Left ventricle myocardium inferior (tissue), 1 donor: ENCODE measurements at regions not wholly inside any gene's neighbourhood (a gene's known extent, or its start where the extent isn't known, plus 50 kb on each side); places are given as distances from the start of the nearest gene placed in this dataset.
"Not testable (repeated sequence)": the region's sequence is repeated elsewhere in the genome, so short reads cannot be mapped to it uniquely, and the experiment has no call there.

ENCODE experiments used
- DNase-seq: peaks from one replicate; pipeline ENCODE4 v3.0.0-alpha.2; 2020
- H3K27ac ChIP-seq: fragments of 200-600 bp; replicated peaks from 2 replicates; pipeline ENCODE4 v1.8.0; 2021
- H3K27me3 ChIP-seq: fragments of 200-600 bp; 2 replicates; pipeline ENCODE4 v1.8.0; 2021; ENCODE audit warnings: low read depth
- H3K36me3 ChIP-seq: fragments of 200-600 bp; 2 replicates; pipeline ENCODE4 v1.8.0; 2021
- H3K4me1 ChIP-seq: fragments of 200-600 bp; 2 replicates; pipeline ENCODE4 v1.8.0; 2021
- H3K4me3 ChIP-seq: fragments of 200-600 bp; 2 replicates; pipeline ENCODE4 v1.8.0; 2021; ENCODE audit warnings: mild to moderate bottlenecking, moderate library complexity
- H3K9me3 ChIP-seq: fragments of 200-600 bp; replicated peaks from 2 replicates; pipeline ENCODE4 v1.8.0; 2021
- intact Hi-C: fragments of 100-400 bp; cut with micrococcal nuclease; formaldehyde crosslinking; loops from one replicate; pipeline ENCODE4 v1.11.0; 2022
- TF ChIP-seq, protein P1 (sequence below): fragments of 200-600 bp; IDR thresholded peaks from 2 replicates; pipeline ENCODE4 v1.8.0; 2021; ENCODE audit warnings: antibody characterized with exemption, mild to moderate bottlenecking, borderline replicate concordance
- donor health status: DM: no; HTN: yes; CAD: no; lungs with severe emphysema.

DNA sequence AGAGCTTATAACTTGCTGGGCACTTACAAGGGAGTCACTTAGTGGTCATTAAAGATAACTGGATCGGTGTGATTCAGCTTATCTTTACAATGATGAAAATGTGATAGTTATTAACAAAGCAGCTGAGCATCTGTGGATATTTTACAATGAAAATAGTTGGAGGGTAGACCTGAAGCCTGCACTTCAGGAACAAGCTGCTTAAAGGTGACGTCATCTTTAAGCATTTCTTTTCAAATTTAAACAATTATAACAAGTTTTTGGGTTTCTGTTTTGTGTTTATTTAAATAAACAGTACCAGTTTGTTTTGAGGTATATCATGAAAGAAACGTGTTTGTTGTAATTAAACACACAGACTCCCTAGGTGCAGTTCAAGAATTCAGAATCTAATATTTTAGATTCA is 513.9 kb downstream of the ZNF516 start:
- Histone ChIP-seq H3K9me3 (no peaks in the 10 kb centered on the region), H3K27ac (no peak overlapping the region), H3K4me1 (peaks cover 7% of the 10 kb centered on the region), H3K36me3 (no peaks in the 10 kb centered on the region), H3K4me3 (no peak overlapping the region), H3K27me3 (no peaks in the 10 kb centered on the region)
- intact Hi-C loops = no loop called here
- TF ChIP-seq, protein P1, sequence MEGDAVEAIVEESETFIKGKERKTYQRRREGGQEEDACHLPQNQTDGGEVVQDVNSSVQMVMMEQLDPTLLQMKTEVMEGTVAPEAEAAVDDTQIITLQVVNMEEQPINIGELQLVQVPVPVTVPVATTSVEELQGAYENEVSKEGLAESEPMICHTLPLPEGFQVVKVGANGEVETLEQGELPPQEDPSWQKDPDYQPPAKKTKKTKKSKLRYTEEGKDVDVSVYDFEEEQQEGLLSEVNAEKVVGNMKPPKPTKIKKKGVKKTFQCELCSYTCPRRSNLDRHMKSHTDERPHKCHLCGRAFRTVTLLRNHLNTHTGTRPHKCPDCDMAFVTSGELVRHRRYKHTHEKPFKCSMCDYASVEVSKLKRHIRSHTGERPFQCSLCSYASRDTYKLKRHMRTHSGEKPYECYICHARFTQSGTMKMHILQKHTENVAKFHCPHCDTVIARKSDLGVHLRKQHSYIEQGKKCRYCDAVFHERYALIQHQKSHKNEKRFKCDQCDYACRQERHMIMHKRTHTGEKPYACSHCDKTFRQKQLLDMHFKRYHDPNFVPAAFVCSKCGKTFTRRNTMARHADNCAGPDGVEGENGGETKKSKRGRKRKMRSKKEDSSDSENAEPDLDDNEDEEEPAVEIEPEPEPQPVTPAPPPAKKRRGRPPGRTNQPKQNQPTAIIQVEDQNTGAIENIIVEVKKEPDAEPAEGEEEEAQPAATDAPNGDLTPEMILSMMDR = no peak
- no peak for DNase-seq

DNA sequence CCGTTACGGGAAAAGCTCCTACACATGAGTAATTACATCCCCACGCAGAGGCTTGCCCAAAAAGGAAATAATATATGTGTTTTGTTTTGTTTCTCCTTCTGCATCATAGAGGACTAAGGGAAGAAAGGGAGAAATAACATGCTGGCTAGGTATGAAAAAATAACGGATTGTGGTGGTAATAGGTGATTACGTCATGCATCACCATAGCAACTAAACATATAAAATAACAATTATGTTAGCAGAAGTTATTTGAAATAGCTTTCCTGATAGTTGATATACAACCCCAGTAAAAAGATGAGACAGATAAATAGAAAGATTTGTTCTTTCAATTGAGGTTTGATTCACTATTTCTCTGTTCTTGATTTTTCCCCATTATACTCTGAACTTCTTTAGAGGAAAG is 518.0 kb downstream of the ZNF516 start:
- Histone ChIP-seq H3K27me3 (no peaks in the 10 kb centered on the region), H3K4me3 (no peak overlapping the region), H3K27ac (no peak overlapping the region), H3K36me3 (no peaks in the 10 kb centered on the region), H3K9me3 (no peaks in the 10 kb centered on the region), H3K4me1 (no peaks in the 10 kb centered on the region)
- intact Hi-C loops = no loop called here
- DNase-seq = no peak
- TF ChIP-seq, protein P1 = no peak

DNA sequence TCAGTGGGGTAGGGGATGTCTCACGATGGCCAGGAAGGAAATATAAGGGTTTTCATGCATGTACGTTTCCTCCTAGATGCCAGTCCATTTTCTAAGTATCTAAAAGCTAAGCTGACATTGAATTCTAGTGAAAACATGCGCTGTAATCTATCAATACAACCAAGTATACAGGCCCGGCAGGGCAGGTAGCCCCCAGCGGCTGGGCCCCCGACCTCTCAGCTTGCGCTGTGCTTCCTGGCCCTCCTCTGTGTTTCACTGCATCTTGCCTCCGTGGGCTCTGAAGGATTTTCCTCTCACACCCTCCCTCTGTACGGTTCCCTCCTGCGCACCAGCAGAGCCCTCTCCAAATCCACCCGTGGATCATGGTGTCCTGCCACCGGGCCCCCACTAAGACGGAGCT is 524.8 kb downstream of the ZNF516 start:
- intact Hi-C loops = no loop called here

DNA sequence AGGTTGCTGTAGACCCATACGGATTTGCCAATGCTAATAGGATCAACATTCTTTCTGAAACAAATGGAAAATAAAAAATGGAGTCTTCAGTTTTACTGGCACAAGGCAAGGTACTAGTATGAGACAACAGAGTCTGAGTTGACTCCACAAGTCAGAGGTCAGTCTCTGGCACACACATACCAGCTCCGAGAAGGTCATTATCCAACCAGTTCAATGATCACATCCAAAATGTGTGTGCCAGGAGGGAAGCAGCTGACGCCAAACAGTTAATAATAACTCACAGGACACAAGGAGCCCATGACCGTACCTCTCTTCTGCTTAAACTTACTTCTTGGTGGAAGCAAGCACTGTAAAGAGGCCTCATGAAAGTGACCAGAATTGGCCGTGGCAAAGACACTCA is 528.6 kb downstream of the ZNF516 start:
- Histone ChIP-seq H3K9me3 (peaks cover 3% of the 10 kb centered on the region), H3K27me3 (no peaks in the 10 kb centered on the region), H3K27ac (no peak overlapping the region), H3K4me1 (no peaks in the 10 kb centered on the region), H3K36me3 (no peaks in the 10 kb centered on the region), H3K4me3 (no peak overlapping the region)
- DNase-seq = no peak
- intact Hi-C loops = no loop called here
- TF ChIP-seq, protein P1 = no peak

More for the DNA sequence above, 524.8 kb downstream of the ZNF516 start:
- H3K36me3 ChIP-seq = no peaks in the 10 kb centered on the region
- DNase-seq = no peak
- H3K9me3 ChIP-seq = no peaks in the 10 kb centered on the region
- H3K27me3 ChIP-seq = no peaks in the 10 kb centered on the region
- no peaks in the 10 kb centered on the region for H3K4me1 ChIP-seq
- no peak overlapping the region for H3K27ac ChIP-seq
- H3K4me3 ChIP-seq = no peak overlapping the region
- TF ChIP-seq, protein P1 = no peak

DNA sequence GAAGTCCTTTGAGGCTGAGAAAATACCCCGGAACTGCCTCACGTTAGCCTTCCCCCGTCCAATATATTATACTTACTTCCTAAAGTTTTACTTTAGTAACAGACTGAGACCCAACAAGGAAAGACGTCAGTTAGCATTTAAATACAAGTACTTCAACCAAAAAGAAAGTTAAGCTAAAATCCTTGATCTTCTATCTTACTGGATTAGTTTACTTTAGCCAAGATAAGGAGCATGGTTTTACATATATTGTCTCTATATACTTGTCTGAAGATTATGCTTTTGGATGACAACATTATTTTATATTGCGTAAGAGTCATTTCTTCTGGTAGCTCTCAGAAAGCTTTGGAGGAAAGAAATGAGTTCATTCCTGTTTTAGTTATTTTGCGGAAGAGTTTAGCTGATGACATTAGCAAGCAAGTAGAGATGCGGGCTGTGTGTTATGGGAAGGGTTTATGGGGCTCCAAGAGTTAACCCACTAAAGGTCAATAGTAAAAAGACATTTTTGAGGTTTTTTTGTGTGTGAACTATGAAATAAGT is 532.9 kb downstream of the ZNF516 start:
- Histone ChIP-seq H3K4me1 (no peaks in the 10 kb centered on the region), H3K4me3 (no peak overlapping the region), H3K27me3 (no peaks in the 10 kb centered on the region), H3K9me3 (peaks cover 3% of the 10 kb centered on the region), H3K36me3 (no peaks in the 10 kb centered on the region), H3K27ac (no peak overlapping the region)
- TF ChIP-seq, protein P1 = no peak
- intact Hi-C loops = no loop called here
- no peak for DNase-seq

DNA sequence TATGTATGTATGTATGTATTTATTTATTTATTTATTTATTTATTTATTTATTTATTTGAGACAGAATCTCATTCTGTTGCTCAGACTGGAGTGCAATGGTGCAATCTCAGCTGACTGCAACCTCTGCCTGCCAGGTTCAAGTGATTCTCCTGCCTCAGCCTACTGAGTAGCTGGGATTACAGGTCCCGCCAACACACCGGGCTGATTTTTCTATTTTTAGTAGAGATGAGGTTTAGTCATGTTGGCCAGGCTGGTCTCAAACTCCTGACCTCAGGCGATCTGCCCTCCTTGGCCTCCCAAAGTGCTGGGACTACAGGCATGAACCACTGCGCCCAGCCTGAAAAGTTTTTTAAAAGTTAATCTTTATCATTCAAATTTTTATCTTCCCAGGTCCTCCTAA is 532.9 kb upstream of the SMIM21 start:
- DNase-seq, H3K4me1 ChIP-seq, H3K27me3 ChIP-seq, H3K27ac ChIP-seq, intact Hi-C loops, H3K4me3 ChIP-seq, H3K36me3 ChIP-seq: not testable (repeated sequence)
- H3K9me3 ChIP-seq = peaks cover 11% of the 10 kb centered on the region
